ENCODE measurements at regions not wholly inside any gene's neighbourhood (a gene's known extent, or its start where the extent isn't known, plus 50 kb on each side); places are given as distances from the start of the nearest gene placed in this dataset.

GRCh38 chr1:5717031-5717682 lies 275.1 kb downstream of the NPHP4 start:
- Histone ChIP-seq H3K9me3 (no peaks in the 10 kb centered on the region), H3K4me3 (no peak overlapping the region), H3K36me3 (no peaks in the 10 kb centered on the region), H3K27me3 (no peaks in the 10 kb centered on the region)
- no peak for DNase-seq

- Histone ChIP-seq H3K36me3 (no peaks in the 10 kb centered on the region), H3K4me3 (no peak overlapping the region), H3K9me3 (no peaks in the 10 kb centered on the region), H3K27me3 (no peaks in the 10 kb centered on the region)
- no peak for DNase-seq
Measured at GRCh38 chr1:5716126-5716525, 276.1 kb downstream of the NPHP4 start.

GRCh38 chr1:5713101-5714010 lies 278.9 kb downstream of the NPHP4 start:
- Histone ChIP-seq H3K4me3 (no peak overlapping the region), H3K27me3 (no peaks in the 10 kb centered on the region), H3K9me3 (no peaks in the 10 kb centered on the region), H3K36me3 (no peaks in the 10 kb centered on the region)
- DNase-seq, result no peak

- Histone ChIP-seq H3K4me3 (no peak overlapping the region), H3K9me3 (no peaks in the 10 kb centered on the region), H3K27me3 (no peaks in the 10 kb centered on the region), H3K36me3 (no peaks in the 10 kb centered on the region)
- DNase-seq, result no peak
Measured at GRCh38 chr1:5711956-5712645, 280.1 kb downstream of the NPHP4 start.

GRCh38 chr1:5711079-5711478 lies 281.1 kb downstream of the NPHP4 start:
- DNase-seq, result no peak
- H3K36me3 ChIP-seq, result no peaks in the 10 kb centered on the region
- no peak overlapping the region for H3K4me3 ChIP-seq
- H3K9me3 ChIP-seq, result no peaks in the 10 kb centered on the region
- no peaks in the 10 kb centered on the region for H3K27me3 ChIP-seq

GRCh38 chr1:5709976-5710375 lies 282.2 kb downstream of the NPHP4 start:
- Histone ChIP-seq H3K36me3 (no peaks in the 10 kb centered on the region), H3K27me3 (no peaks in the 10 kb centered on the region), H3K4me3 (no peak overlapping the region), H3K9me3 (no peaks in the 10 kb centered on the region)
- DNase-seq, result no peak

- H3K4me3 ChIP-seq, result no peak overlapping the region
- H3K9me3 ChIP-seq, result no peaks in the 10 kb centered on the region
- no peak for DNase-seq
- H3K36me3 ChIP-seq, result no peaks in the 10 kb centered on the region
- no peaks in the 10 kb centered on the region for H3K27me3 ChIP-seq
Measured at GRCh38 chr1:5709461-5709975, 282.7 kb downstream of the NPHP4 start.

- no peaks in the 10 kb centered on the region for H3K36me3 ChIP-seq
- DNase-seq, result no peak
- no peak overlapping the region for H3K4me3 ChIP-seq
- H3K9me3 ChIP-seq, result no peaks in the 10 kb centered on the region
- no peaks in the 10 kb centered on the region for H3K27me3 ChIP-seq
Measured at GRCh38 chr1:5708346-5709245, 283.6 kb downstream of the NPHP4 start.

- no peak for DNase-seq
- Histone ChIP-seq H3K4me3 (no peak overlapping the region), H3K9me3 (no peaks in the 10 kb centered on the region), H3K36me3 (no peaks in the 10 kb centered on the region), H3K27me3 (no peaks in the 10 kb centered on the region)
Measured at GRCh38 chr1:5707566-5708345, 284.5 kb downstream of the NPHP4 start.

GRCh38 chr1:5706239-5706638 lies 286.0 kb downstream of the NPHP4 start:
- no peaks in the 10 kb centered on the region for H3K27me3 ChIP-seq
- DNase-seq, result no peak
- no peaks in the 10 kb centered on the region for H3K36me3 ChIP-seq
- no peak overlapping the region for H3K4me3 ChIP-seq
- no peaks in the 10 kb centered on the region for H3K9me3 ChIP-seq

- no peak for DNase-seq
- Histone ChIP-seq H3K4me3 (no peak overlapping the region), H3K36me3 (no peaks in the 10 kb centered on the region), H3K27me3 (no peaks in the 10 kb centered on the region), H3K9me3 (no peaks in the 10 kb centered on the region)
Measured at GRCh38 chr1:5705751-5706150, 286.5 kb downstream of the NPHP4 start.

GRCh38 chr1:5704561-5705514 lies 287.4 kb downstream of the NPHP4 start:
- Histone ChIP-seq H3K4me3 (no peak overlapping the region), H3K36me3 (no peaks in the 10 kb centered on the region), H3K27me3 (no peaks in the 10 kb centered on the region), H3K9me3 (no peaks in the 10 kb centered on the region)
- no peak for DNase-seq

GRCh38 chr1:5701642-5702041 lies 290.6 kb downstream of the NPHP4 start:
- no peaks in the 10 kb centered on the region for H3K36me3 ChIP-seq
- no peak overlapping the region for H3K4me3 ChIP-seq
- DNase-seq, result no peak
- no peaks in the 10 kb centered on the region for H3K9me3 ChIP-seq
- no peaks in the 10 kb centered on the region for H3K27me3 ChIP-seq

GRCh38 chr1:5693568-5693967 lies 298.7 kb downstream of the NPHP4 start:
- Histone ChIP-seq H3K36me3 (no peaks in the 10 kb centered on the region), H3K4me3 (no peak overlapping the region), H3K27me3 (no peaks in the 10 kb centered on the region), H3K9me3 (no peaks in the 10 kb centered on the region)
- DNase-seq, result no peak

GRCh38 chr1:5692664-5693063 lies 299.6 kb downstream of the NPHP4 start:
- no peaks in the 10 kb centered on the region for H3K9me3 ChIP-seq
- DNase-seq, result no peak
- no peaks in the 10 kb centered on the region for H3K27me3 ChIP-seq
- no peak overlapping the region for H3K4me3 ChIP-seq
- no peaks in the 10 kb centered on the region for H3K36me3 ChIP-seq
